LNCAP (cell line): ENCODE measurements at regions not wholly inside any gene's neighbourhood (a gene's known extent, or its start where the extent isn't known, plus 50 kb on each side); places are given as distances from the start of the nearest gene placed in this dataset.

Experiments
- CTCF ChIP-seq: fragments of 450-650 bp; IDR thresholded peaks from 2 replicates; pipeline ENCODE4 v1.5.1; 2017; ENCODE audit warnings: mild to moderate bottlenecking

GRCh38 chr9:106106396-106106795 is 412.1 kb downstream of the TMEM38B start:
- TF ChIP-seq CTCF = no peak

- TF ChIP-seq CTCF = no peak
Measured at GRCh38 chr9:106107716-106108115, 413.4 kb downstream of the TMEM38B start.

- no peak for TF ChIP-seq CTCF
Measured at GRCh38 chr9:106110483-106110882, 416.1 kb downstream of the TMEM38B start.

- TF ChIP-seq CTCF = peak; percentile 18; the same call in 1 of the 2 replicates
Measured at GRCh38 chr9:106111039-106111730, 416.8 kb downstream of the TMEM38B start.

GRCh38 chr9:106112935-106113334 is 418.6 kb downstream of the TMEM38B start:
- TF ChIP-seq CTCF = no peak

- no peak for TF ChIP-seq CTCF
Measured at GRCh38 chr9:106119176-106119575, 424.8 kb downstream of the TMEM38B start.

- TF ChIP-seq CTCF = no peak
Measured at GRCh38 chr9:106120071-106120470, 425.7 kb downstream of the TMEM38B start.

- no peak for TF ChIP-seq CTCF
Measured at GRCh38 chr9:106127776-106128175, 433.4 kb downstream of the TMEM38B start.
